IMR-90 (cell line): ENCODE measurements at regions not wholly inside any gene's neighbourhood (a gene's known extent, or its start where the extent isn't known, plus 50 kb on each side); places are given as distances from the start of the nearest gene placed in this dataset.

Source experiments
- ATAC-seq: fragments of 200-7000 bp; cut with Tn5 transposase; 2 replicates; pipeline ENCODE4 v1.9.1; 2020; ENCODE audit warnings: low read depth, mild to moderate bottlenecking, moderate library complexity
- BruUV-seq: library from RNA; stranded (reverse); fragments of 400-500 nt; replicated peaks from 2 replicates; lab custom pipeline; 2021; lab: Mats Ljungman, UMichigan
- CTCF ChIA-PET: fragments of 300-600 bp; formaldehyde crosslinking; extraction: SDS; loops from one replicate; lab custom pipeline; 2021; ENCODE audit warnings: antibody characterized with exemption; lab: Yijun Ruan, JAX
- POLR2A ChIA-PET: fragments of 300-600 bp; sonication (Branson Sonifier 250); formaldehyde crosslinking; loops from one replicate; lab custom pipeline; 2022; ENCODE audit warnings: antibody characterized with exemption; ENCODE audit not compliant: unreplicated experiment; lab: Charles Lee
- DNase-seq: peaks from one replicate; pipeline ENCODE4 v3.0.0; 2013
- H2AFZ ChIP-seq: replicated peaks from 2 replicates; pipeline ENCODE3; 2013; ENCODE audit warnings: low read length, mild to moderate bottlenecking; ENCODE audit not compliant: poor library complexity
- H2AK5ac ChIP-seq: 2 replicates; pipeline ENCODE4 v1.6.1; 2013; ENCODE audit warnings: low read depth, low read length, inconsistent platforms
- H2AK9ac ChIP-seq: replicated peaks from 2 replicates; pipeline ENCODE3; 2013; ENCODE audit warnings: mild to moderate bottlenecking, low read depth, low read length, moderate library complexity; ENCODE audit not compliant: poor library complexity
- H2BK120ac ChIP-seq: 2 replicates; pipeline ENCODE4 v1.6.1; 2013; ENCODE audit warnings: low read depth, low read length, inconsistent platforms
- H2BK15ac ChIP-seq: 3 replicates; pipeline ENCODE4 v1.6.1; 2013; ENCODE audit warnings: low read depth, low read length, inconsistent platforms
- H2BK20ac ChIP-seq: 2 replicates; pipeline ENCODE4 v1.6.1; 2013; ENCODE audit warnings: low read depth, mild to moderate bottlenecking, inconsistent platforms, low read length, moderate library complexity
- H2BK5ac ChIP-seq: 2 replicates; pipeline ENCODE4 v1.6.1; 2013; ENCODE audit warnings: mild to moderate bottlenecking, low read depth, low read length, inconsistent platforms; ENCODE audit not compliant: poor library complexity, severe bottlenecking
- H3K14ac ChIP-seq: replicated peaks from 2 replicates; pipeline ENCODE4 v1.6.1; 2013; ENCODE audit warnings: low read depth, low read length, inconsistent platforms
- H3K18ac ChIP-seq: 2 replicates; pipeline ENCODE4 v1.6.1; 2013; ENCODE audit warnings: low read depth, low read length, control low read depth
- H3K23ac ChIP-seq: 2 replicates; pipeline ENCODE4 v1.6.1; 2013; ENCODE audit warnings: low read depth, low read length, inconsistent platforms
- H3K27ac ChIP-seq: 2 replicates; pipeline ENCODE4 v1.5.1; 2013; ENCODE audit warnings: mild to moderate bottlenecking, control low read depth, low read length; ENCODE audit not compliant: insufficient read depth
- H3K27me3 ChIP-seq: 2 replicates; pipeline ENCODE4 v1.6.1; 2013; ENCODE audit warnings: low read length; ENCODE audit not compliant: control insufficient read depth, insufficient read depth
- H3K36me3 ChIP-seq: 2 replicates; pipeline ENCODE4 v1.6.1; 2013; ENCODE audit warnings: low read length, mixed read lengths; ENCODE audit not compliant: control insufficient read depth, insufficient read depth
- H3K4ac ChIP-seq: 2 replicates; pipeline ENCODE4 v1.6.1; 2013; ENCODE audit warnings: low read depth, low read length, inconsistent platforms
- H3K4me1 ChIP-seq: 2 replicates; pipeline ENCODE4 v1.6.1; 2013; ENCODE audit warnings: low read length, mixed read lengths; ENCODE audit not compliant: control insufficient read depth, insufficient read depth
- H3K4me2 ChIP-seq: 2 replicates; pipeline ENCODE4 v1.6.1; 2013; ENCODE audit warnings: low read depth, mild to moderate bottlenecking, control low read depth, low read length, moderate library complexity
- H3K4me3 ChIP-seq: 2 replicates; pipeline ENCODE4 v1.5.1; 2013; ENCODE audit warnings: low read depth, mild to moderate bottlenecking, control low read depth, low read length, moderate library complexity; ENCODE audit not compliant: insufficient read depth
- H3K56ac ChIP-seq: 2 replicates; pipeline ENCODE4 v1.6.1; 2013; ENCODE audit warnings: low read length, inconsistent platforms; ENCODE audit not compliant: insufficient read depth; ENCODE audit errors: extremely low read depth
- H3K79me1 ChIP-seq, 2 experiments: 2 replicates each; pipeline ENCODE4 v1.6.1; 2013; ENCODE audit warnings: low read length in 2 of 2, inconsistent platforms in 1 of 2, low read depth in 1 of 2
- H3K9ac ChIP-seq: 2 replicates; pipeline ENCODE4 v1.6.1; 2013; ENCODE audit warnings: low read depth, low read length, control low read depth
- H3K9me1 ChIP-seq: 2 replicates; pipeline ENCODE4 v1.6.1; 2013; ENCODE audit warnings: low read length, inconsistent platforms; ENCODE audit not compliant: insufficient read depth
- H3K9me3 ChIP-seq: 2 replicates; pipeline ENCODE4 v1.6.1; 2013; ENCODE audit warnings: low read length; ENCODE audit not compliant: control insufficient read depth, insufficient read depth
- H4K20me1 ChIP-seq: 2 replicates; pipeline ENCODE4 v1.6.1; 2013; ENCODE audit warnings: low read length, inconsistent platforms; ENCODE audit not compliant: insufficient read depth
- H4K5ac ChIP-seq: 2 replicates; pipeline ENCODE4 v1.6.1; 2013; ENCODE audit warnings: mild to moderate bottlenecking, low read depth, low read length, control low read depth
- H4K8ac ChIP-seq, 2 experiments: 2 replicates each; pipeline ENCODE4 v1.6.1; 2013; ENCODE audit warnings: low read depth in 2 of 2, low read length in 2 of 2, control low read depth in 1 of 2, inconsistent platforms in 1 of 2
- H4K91ac ChIP-seq: 2 replicates; pipeline ENCODE4 v1.6.1; 2013; ENCODE audit warnings: low read depth, low read length, inconsistent platforms; ENCODE audit not compliant: insufficient read depth
- CEBPB ChIP-seq: IDR thresholded peaks from 2 replicates; pipeline ENCODE4 v1.6.1; 2012; ENCODE audit warnings: low read depth, low read length, improper control_type of control experiment
- CHD1 ChIP-seq: IDR thresholded peaks from 2 replicates; pipeline ENCODE4 v1.6.1; 2012; ENCODE audit warnings: low read depth, low read length, improper control_type of control experiment
- CTCF ChIP-seq: conservative IDR thresholded peaks from 2 replicates; pipeline ENCODE4 v1.5.1; 2012; ENCODE audit warnings: mild to moderate bottlenecking, low read depth, low read length, improper control_type of control experiment
- ELK1 ChIP-seq: fragments of 150-350 bp; IDR thresholded peaks from 2 replicates; pipeline ENCODE4 v1.6.1; 2016; ENCODE audit warnings: low read depth, mild to moderate bottlenecking, low read length, moderate library complexity, borderline replicate concordance
- FOS ChIP-seq: fragments of 150-350 bp; IDR thresholded peaks from 2 replicates; pipeline ENCODE4 v1.6.1; 2016; ENCODE audit warnings: low read depth, low read length
- MAFK ChIP-seq: IDR thresholded peaks from 2 replicates; pipeline ENCODE4 v1.6.1; 2012; ENCODE audit warnings: low read depth, low read length, improper control_type of control experiment
- MAZ ChIP-seq: IDR thresholded peaks from 2 replicates; pipeline ENCODE4 v1.6.1; 2012; ENCODE audit warnings: low read depth, mild to moderate bottlenecking, low read length, improper control_type of control experiment, moderate library complexity, borderline replicate concordance
- MXI1 ChIP-seq: IDR thresholded peaks from 2 replicates; pipeline ENCODE4 v1.6.1; 2012; ENCODE audit warnings: low read depth, mild to moderate bottlenecking, low read length, moderate library complexity, borderline replicate concordance
- NFE2L2 ChIP-seq: fragments of 150-350 bp; IDR thresholded peaks from 2 replicates; pipeline ENCODE4 v1.6.1; 2016; ENCODE audit warnings: low read depth, mild to moderate bottlenecking, low read length
- POLR2A ChIP-seq: IDR thresholded peaks from 2 replicates; pipeline ENCODE4 v1.6.1; 2012; ENCODE audit warnings: mild to moderate bottlenecking, low read depth, low read length
- RAD21 ChIP-seq: IDR thresholded peaks from 2 replicates; pipeline ENCODE4 v1.6.1; 2012; ENCODE audit warnings: low read length, improper control_type of control experiment
- RFX5 ChIP-seq: IDR thresholded peaks from 2 replicates; pipeline ENCODE4 v1.8.0; 2012; ENCODE audit warnings: low read depth, mild to moderate bottlenecking, low read length, moderate library complexity
- SMC3 ChIP-seq: fragments of 150-350 bp; IDR thresholded peaks from 2 replicates; pipeline ENCODE4 v1.6.1; 2016; ENCODE audit warnings: low read depth, mild to moderate bottlenecking, antibody characterized with exemption, low read length, moderate library complexity
- USF2 ChIP-seq: fragments of 150-350 bp; IDR thresholded peaks from 2 replicates; pipeline ENCODE4 v1.6.1; 2017; ENCODE audit warnings: mild to moderate bottlenecking, antibody characterized with exemption, low read length, low read depth
- WGBS, 2 experiments: methylation state at CpG; one replicate each; pipeline versions ENCODE4 v1.1.5 to v1.1.7; 2013; ENCODE audit warnings: missing lambda C conversion rate in 2 of 2; ENCODE audit not compliant: insufficient read length in 1 of 2; ENCODE audit errors: extremely low coverage in 2 of 2; 5-methylcytosine and 5-hydroxymethylcytosine counted together
- dilution Hi-C: fragments of 300-500 bp; cut with HindIII; formaldehyde crosslinking; loops from one replicate; pipeline ENCODE4 v1.14.3; 2018; ENCODE audit warnings: low sequenced_read_pairs; ENCODE audit not compliant: unreplicated experiment
- in situ Hi-C: fragments of 300-500 bp; cut with MboI; formaldehyde crosslinking; loops from 3 replicates; pipeline ENCODE4 v1.14.3; 2019; ENCODE audit warnings: low sequenced_read_pairs, inconsistent platforms, mixed read lengths
- intact Hi-C: fragments of 100-400 bp; cut with micrococcal nuclease; formaldehyde crosslinking; loops from 2 replicates; pipeline ENCODE4 v1.10.0; 2022

GRCh38 chr4:103450693-103451092 is 252.6 kb upstream of the CENPE start:
- Histone ChIP-seq H3K27me3 (no peaks in the 10 kb centered on the region), H2AK5ac (no peak overlapping the region)
- no peak for ATAC-seq

More at GRCh38 chr4:103450693-103451092, 252.6 kb upstream of the CENPE start:
- ChIA-PET CTCF (no interaction called here), POLR2A (no interaction called here)
- no peaks in the 10 kb centered on the region for H4K20me1 ChIP-seq
- intact Hi-C loops = loop anchor here (10.0 kb wide), 1 partner anchor 314 kb away; no protein-coding TSS in a partner anchor
- DNase-seq = no peak
- no peak overlapping the region for H3K56ac ChIP-seq
- H4K5ac ChIP-seq = no peak overlapping the region
- H3K23ac ChIP-seq = no peak overlapping the region
- H2AK9ac ChIP-seq = no peak overlapping the region
- no peak overlapping the region for H4K91ac ChIP-seq
- dilution Hi-C loops = no loop called here
- no peak overlapping the region for H3K18ac ChIP-seq
- H3K4me3 ChIP-seq = no peak overlapping the region
- no peak overlapping the region for H4K8ac ChIP-seq
- no peak overlapping the region for H2AFZ ChIP-seq
- H3K4me2 ChIP-seq = no peak overlapping the region
- H3K27ac ChIP-seq = no peak overlapping the region
- H3K9me3 ChIP-seq = peaks cover 3% of the 10 kb centered on the region
- no peak overlapping the region for H3K14ac ChIP-seq
- no peak overlapping the region for H2BK120ac ChIP-seq
- no TSS peak for BruUV-seq
- in situ Hi-C loops = no loop called here
- TF ChIP-seq MAFK (no peak), MXI1 (no peak), USF2 (no peak), CTCF (no peak), CEBPB (no peak), SMC3 (no peak), FOS (no peak), RFX5 (no peak), ELK1 (no peak), RAD21 (no peak), CHD1 (no peak), MAZ (no peak), NFE2L2 (no peak), POLR2A (no peak)
- no CpG with 5 or more reads among the region's 2 CpGs for WGBS, 2 experiments
- no peaks in the 10 kb centered on the region for H3K4me1 ChIP-seq
- no peaks in the 10 kb centered on the region for H3K79me1 ChIP-seq
- no peak overlapping the region for H2BK20ac ChIP-seq
- H3K4ac ChIP-seq = no peak overlapping the region
- H3K9ac ChIP-seq = no peak overlapping the region
- no peak overlapping the region for H2BK15ac ChIP-seq
- H3K36me3 ChIP-seq = no peaks in the 10 kb centered on the region
- H2BK5ac ChIP-seq = no peak overlapping the region
- no peaks in the 10 kb centered on the region for H3K9me1 ChIP-seq
